ENCODE measurements at regions not wholly inside any gene's neighbourhood (a gene's known extent, or its start where the extent isn't known, plus 50 kb on each side); places are given as distances from the start of the nearest gene placed in this dataset.
A peak's percentile ranks its signal among the peaks of the same experiment; 100 is the strongest.
"Not testable (repeated sequence)": the region's sequence is repeated elsewhere in the genome, so short reads cannot be mapped to it uniquely, and the experiment has no call there.

DNA sequence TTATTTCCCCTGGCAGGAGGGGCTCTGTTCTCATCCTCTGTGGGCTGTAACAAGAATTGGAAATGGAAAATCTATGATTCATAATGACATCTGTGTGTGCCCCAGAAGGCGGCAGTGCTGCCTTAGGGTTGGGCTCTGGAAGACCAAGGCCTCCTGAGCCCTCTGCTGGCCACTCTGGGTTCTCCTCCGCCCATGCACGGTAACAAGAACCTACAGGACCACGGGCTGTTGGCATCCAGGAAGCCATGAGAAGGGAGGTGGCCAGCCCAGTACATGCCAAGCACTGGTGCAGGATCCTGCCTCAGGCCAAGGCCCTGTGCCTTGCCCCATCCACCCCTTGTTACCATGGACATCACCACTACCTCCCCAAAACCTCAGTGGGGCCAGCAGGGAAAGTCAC is 454.2 kb downstream of the TP53TG3F start:
- intact Hi-C loops (cut with micrococcal nuclease; ENCODE audit: unreplicated experiment); CTCF ChIA-PET; H3K36me3 Mint-ChIP-seq (ENCODE audit: insufficient read depth, unreplicated experiment); H3K4me1 Mint-ChIP-seq (ENCODE audit: low read depth, unreplicated experiment); H3K9me3 Mint-ChIP-seq (ENCODE audit: low read depth, unreplicated experiment); H3K27me3 Mint-ChIP-seq (ENCODE audit: unreplicated experiment); BruUV-seq (replicated peaks); H3K27ac Mint-ChIP-seq (ENCODE audit: unreplicated experiment); H3K4me3 Mint-ChIP-seq (ENCODE audit: low read depth, unreplicated experiment): not testable (repeated sequence)
- peak; percentile 7 for DNase-seq

DNA sequence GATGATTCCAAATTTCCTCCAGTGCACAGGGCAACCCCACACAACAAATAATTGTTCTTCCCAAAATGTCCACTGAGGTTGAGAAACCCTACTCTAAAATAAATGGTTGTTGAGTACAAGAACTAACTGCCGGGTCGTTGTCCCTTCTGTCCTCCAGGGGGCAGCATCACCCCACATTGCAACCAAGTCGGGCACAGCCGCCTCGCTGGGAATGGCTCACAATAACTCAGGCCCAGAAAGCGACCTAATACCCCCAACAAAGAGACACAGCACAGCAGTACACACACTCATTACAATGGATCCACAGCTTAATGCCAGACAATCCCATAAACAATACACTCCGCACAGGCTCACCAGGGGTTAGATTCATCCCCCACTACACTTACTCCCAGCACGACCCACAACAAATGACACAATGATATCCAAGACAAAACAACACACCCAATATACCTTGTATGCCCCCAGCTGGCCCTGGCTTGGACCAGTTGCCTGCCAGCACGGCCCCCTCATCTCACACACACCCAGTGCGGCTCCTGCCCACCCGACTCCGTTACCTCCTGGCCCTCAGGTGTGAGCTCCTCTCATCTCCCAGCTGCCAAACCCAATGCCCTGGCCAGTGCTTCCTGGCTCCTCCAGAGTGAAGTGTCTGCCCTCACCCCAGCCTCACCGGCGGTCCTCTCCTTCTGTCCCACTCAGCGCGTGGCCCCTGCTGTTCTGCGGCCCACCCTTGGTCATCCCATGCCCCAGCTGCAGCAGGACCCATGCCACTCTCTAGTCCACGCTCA is 461.5 kb downstream of the TP53TG3F start:
- H3K4me1 Mint-ChIP-seq (ENCODE audit: low read depth, unreplicated experiment); H3K27me3 Mint-ChIP-seq (ENCODE audit: unreplicated experiment); CTCF ChIA-PET; BruUV-seq (replicated peaks); H3K9me3 Mint-ChIP-seq (ENCODE audit: low read depth, unreplicated experiment); H3K27ac Mint-ChIP-seq (ENCODE audit: unreplicated experiment); H3K36me3 Mint-ChIP-seq (ENCODE audit: insufficient read depth, unreplicated experiment); DNase-seq; H3K4me3 Mint-ChIP-seq (ENCODE audit: low read depth, unreplicated experiment); intact Hi-C loops (cut with micrococcal nuclease; ENCODE audit: unreplicated experiment): not testable (repeated sequence)

DNA sequence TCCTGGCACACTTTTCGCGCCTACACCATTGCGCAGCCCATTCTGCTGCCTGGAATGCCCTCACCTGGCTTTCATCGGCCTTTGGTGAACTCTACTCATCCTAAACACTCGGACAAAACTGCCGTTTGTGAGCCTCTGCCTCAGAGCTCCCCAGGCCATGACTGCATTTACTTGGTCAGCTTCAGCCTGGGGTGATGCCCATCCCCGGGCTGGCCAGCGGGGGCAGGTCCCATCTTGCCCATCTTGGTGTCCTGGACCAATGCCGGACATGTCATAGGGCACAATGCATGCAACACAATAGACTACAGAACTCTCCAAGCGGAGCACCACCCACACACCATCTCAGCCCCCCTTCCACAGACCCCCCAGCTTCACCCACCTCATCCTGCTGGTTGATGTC is 463.5 kb downstream of the TP53TG3F start:
- H3K27me3 Mint-ChIP-seq (ENCODE audit: unreplicated experiment); BruUV-seq (replicated peaks); DNase-seq; H3K36me3 Mint-ChIP-seq (ENCODE audit: insufficient read depth, unreplicated experiment); H3K4me3 Mint-ChIP-seq (ENCODE audit: low read depth, unreplicated experiment); intact Hi-C loops (cut with micrococcal nuclease; ENCODE audit: unreplicated experiment); H3K9me3 Mint-ChIP-seq (ENCODE audit: low read depth, unreplicated experiment); H3K27ac Mint-ChIP-seq (ENCODE audit: unreplicated experiment); CTCF ChIA-PET; H3K4me1 Mint-ChIP-seq (ENCODE audit: low read depth, unreplicated experiment): not testable (repeated sequence)

DNA sequence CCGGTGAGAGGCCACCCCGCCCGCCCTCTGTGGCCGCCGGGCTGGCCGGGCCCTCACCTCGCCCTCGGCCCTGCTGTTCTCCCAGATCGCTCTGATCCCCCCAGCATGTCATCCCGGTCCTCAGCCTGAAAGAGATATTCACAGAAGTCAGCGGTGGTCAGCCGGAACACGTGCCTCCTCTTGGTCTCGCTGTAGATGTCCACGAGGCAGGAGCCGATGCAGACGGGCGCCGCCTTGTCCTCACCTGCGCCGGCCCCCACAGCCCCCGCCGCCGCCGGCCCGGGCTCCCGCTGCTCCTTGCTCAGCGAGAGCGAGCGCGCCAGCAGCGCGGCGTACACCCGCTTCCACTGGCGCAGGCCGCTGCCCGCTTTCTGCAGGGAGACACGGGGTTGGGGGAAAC is 468.6 kb downstream of the TP53TG3F start:
- H3K9me3 Mint-ChIP-seq (ENCODE audit: low read depth, unreplicated experiment); intact Hi-C loops (cut with micrococcal nuclease; ENCODE audit: unreplicated experiment); BruUV-seq (replicated peaks); CTCF ChIA-PET; H3K4me3 Mint-ChIP-seq (ENCODE audit: low read depth, unreplicated experiment); DNase-seq; H3K27me3 Mint-ChIP-seq (ENCODE audit: unreplicated experiment); H3K36me3 Mint-ChIP-seq (ENCODE audit: insufficient read depth, unreplicated experiment); H3K4me1 Mint-ChIP-seq (ENCODE audit: low read depth, unreplicated experiment); H3K27ac Mint-ChIP-seq (ENCODE audit: unreplicated experiment): not testable (repeated sequence)

DNA sequence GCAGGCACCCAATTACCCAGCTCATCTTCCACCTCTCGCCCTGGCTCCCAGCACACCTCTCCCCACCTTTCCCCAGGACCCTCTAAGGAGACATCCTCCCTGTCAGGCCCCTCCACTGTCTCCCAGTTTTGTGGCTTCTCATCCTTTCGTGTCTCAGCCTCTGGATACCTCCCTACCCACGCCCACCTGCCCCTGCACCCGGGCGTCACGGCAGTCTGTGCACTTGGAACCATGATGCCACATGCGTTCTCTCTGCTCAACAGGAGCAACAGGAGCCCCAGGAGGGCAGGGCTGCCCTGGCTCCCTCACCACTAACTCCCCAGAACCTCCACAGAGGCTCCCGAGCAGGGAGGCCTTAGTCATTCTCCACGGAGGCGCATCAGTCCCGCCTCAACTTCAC is 472.8 kb downstream of the TP53TG3F start:
- DNase-seq; H3K9me3 Mint-ChIP-seq (ENCODE audit: low read depth, unreplicated experiment); H3K27ac Mint-ChIP-seq (ENCODE audit: unreplicated experiment); H3K4me3 Mint-ChIP-seq (ENCODE audit: low read depth, unreplicated experiment); intact Hi-C loops (cut with micrococcal nuclease; ENCODE audit: unreplicated experiment); BruUV-seq (replicated peaks); H3K27me3 Mint-ChIP-seq (ENCODE audit: unreplicated experiment); H3K36me3 Mint-ChIP-seq (ENCODE audit: insufficient read depth, unreplicated experiment); H3K4me1 Mint-ChIP-seq (ENCODE audit: low read depth, unreplicated experiment); CTCF ChIA-PET: not testable (repeated sequence)

DNA sequence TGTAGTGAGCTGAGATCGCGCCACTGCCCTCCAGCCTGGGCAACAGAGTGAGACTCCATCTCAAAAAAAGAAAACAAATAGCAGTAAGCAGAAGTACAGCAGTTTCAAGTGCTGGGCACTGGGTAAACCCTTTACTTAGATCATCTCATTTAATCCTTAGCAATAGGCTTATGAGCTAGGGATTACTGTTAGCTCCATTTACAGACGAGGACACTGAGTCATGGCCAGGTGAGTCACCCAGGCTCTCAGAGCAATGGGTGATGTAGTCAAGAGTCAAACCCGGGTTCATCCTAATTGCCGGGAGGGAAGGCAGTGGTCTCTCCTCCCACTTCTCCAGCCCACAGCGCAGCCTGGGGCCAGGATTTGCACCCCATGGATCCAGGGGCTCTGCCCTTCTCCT is 473.6 kb downstream of the TP53TG3F start:
- H3K4me3 Mint-ChIP-seq (ENCODE audit: low read depth, unreplicated experiment); BruUV-seq (replicated peaks); H3K36me3 Mint-ChIP-seq (ENCODE audit: insufficient read depth, unreplicated experiment); CTCF ChIA-PET; intact Hi-C loops (cut with micrococcal nuclease; ENCODE audit: unreplicated experiment); DNase-seq; H3K4me1 Mint-ChIP-seq (ENCODE audit: low read depth, unreplicated experiment); H3K27ac Mint-ChIP-seq (ENCODE audit: unreplicated experiment); H3K9me3 Mint-ChIP-seq (ENCODE audit: low read depth, unreplicated experiment); H3K27me3 Mint-ChIP-seq (ENCODE audit: unreplicated experiment): not testable (repeated sequence)

DNA sequence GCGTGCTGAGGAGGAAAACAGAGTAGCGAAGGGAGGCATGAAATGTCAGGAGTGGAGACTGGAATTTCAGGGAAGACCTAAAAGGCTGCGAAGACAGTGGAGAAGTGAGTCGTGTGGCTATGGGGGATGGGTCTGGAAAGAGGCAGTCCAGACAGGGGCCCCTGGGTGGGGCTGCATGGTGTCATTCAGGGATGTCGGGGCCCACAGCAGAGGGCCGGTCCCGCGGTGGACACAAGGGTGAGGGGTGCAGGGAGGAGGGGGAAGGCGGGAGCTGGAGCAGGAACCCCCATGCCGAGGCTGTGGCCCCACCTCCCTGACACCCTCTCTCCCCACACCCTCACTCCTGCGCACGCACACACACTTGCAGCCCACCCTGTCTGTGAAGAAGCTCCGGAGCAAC is 476.4 kb downstream of the TP53TG3F start:
- H3K4me3 Mint-ChIP-seq (ENCODE audit: low read depth, unreplicated experiment); CTCF ChIA-PET; H3K27me3 Mint-ChIP-seq (ENCODE audit: unreplicated experiment); intact Hi-C loops (cut with micrococcal nuclease; ENCODE audit: unreplicated experiment); H3K4me1 Mint-ChIP-seq (ENCODE audit: low read depth, unreplicated experiment); DNase-seq; H3K9me3 Mint-ChIP-seq (ENCODE audit: low read depth, unreplicated experiment); BruUV-seq (replicated peaks); H3K27ac Mint-ChIP-seq (ENCODE audit: unreplicated experiment); H3K36me3 Mint-ChIP-seq (ENCODE audit: insufficient read depth, unreplicated experiment): not testable (repeated sequence)

DNA sequence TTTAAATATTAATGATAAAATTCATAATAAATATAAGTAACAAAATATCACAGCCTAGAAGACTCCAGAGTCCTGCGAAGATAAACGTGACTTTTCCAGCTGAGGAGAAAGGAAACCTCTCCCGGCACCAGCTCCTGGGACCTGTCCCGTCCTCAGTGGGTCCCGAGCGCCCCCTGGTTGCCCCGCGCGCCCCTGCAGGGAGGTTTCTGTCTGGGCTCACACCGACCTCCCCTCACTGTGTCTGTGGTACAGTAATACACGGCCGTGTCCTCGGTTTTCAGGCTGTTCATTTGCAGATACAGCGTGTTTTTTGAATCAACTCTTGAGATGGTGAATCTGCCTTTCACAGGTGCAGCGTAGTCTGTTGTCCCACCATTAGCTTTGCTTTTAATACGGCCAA is 478.7 kb downstream of the TP53TG3F start:
- H3K27ac Mint-ChIP-seq (ENCODE audit: unreplicated experiment); H3K9me3 Mint-ChIP-seq (ENCODE audit: low read depth, unreplicated experiment); H3K4me3 Mint-ChIP-seq (ENCODE audit: low read depth, unreplicated experiment); CTCF ChIA-PET; BruUV-seq (replicated peaks); H3K4me1 Mint-ChIP-seq (ENCODE audit: low read depth, unreplicated experiment); H3K27me3 Mint-ChIP-seq (ENCODE audit: unreplicated experiment); intact Hi-C loops (cut with micrococcal nuclease; ENCODE audit: unreplicated experiment); H3K36me3 Mint-ChIP-seq (ENCODE audit: insufficient read depth, unreplicated experiment): not testable (repeated sequence)
- DNase-seq: peak; percentile 8
- TF ChIP-seq, protein P1, sequence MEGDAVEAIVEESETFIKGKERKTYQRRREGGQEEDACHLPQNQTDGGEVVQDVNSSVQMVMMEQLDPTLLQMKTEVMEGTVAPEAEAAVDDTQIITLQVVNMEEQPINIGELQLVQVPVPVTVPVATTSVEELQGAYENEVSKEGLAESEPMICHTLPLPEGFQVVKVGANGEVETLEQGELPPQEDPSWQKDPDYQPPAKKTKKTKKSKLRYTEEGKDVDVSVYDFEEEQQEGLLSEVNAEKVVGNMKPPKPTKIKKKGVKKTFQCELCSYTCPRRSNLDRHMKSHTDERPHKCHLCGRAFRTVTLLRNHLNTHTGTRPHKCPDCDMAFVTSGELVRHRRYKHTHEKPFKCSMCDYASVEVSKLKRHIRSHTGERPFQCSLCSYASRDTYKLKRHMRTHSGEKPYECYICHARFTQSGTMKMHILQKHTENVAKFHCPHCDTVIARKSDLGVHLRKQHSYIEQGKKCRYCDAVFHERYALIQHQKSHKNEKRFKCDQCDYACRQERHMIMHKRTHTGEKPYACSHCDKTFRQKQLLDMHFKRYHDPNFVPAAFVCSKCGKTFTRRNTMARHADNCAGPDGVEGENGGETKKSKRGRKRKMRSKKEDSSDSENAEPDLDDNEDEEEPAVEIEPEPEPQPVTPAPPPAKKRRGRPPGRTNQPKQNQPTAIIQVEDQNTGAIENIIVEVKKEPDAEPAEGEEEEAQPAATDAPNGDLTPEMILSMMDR (IDR thresholded peaks at IDR 0.05; ENCODE audit: unreplicated experiment): peak; percentile 14

DNA sequence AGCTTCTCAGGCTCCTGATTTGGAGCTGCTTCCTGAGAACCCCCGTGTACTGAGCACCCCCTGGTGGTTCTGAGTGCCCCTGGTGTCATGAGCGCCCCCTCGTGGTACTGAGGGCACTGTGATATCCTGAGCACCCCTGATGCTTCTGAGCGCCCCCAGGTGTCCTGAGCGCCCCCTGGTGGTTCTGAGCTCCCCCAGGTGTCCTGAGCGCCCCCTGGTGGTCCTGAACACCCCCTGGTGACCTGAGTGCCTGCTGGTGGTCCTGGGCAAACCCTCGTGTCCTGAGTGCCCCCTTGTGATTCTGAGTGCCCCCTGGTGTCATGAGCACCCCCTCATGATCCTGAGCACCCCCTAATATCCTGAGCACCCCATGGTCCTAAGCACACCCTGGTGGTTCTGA is 502.1 kb downstream of the TP53TG3F start:
- intact Hi-C loops (cut with micrococcal nuclease; ENCODE audit: unreplicated experiment); BruUV-seq (replicated peaks); CTCF ChIA-PET: not testable (repeated sequence)

DNA sequence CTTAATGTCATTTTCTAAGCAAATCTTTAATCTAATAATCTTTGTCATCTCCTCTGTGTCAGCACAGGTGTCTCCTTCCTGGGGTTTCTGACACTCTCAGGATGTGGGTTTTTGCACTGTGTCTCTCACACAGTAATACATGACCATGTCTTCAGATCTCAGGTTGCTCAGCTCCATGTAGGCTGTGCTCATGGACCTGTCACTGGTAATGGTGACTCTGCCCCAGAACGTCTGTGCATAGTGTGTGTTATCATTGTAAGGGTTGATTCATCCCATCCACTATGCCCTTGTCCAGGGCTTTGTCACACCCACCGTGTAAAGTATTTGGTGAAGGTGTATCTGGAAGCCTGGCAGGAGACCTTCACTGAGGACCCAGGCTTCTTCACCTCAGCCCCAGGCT is 506.1 kb downstream of the TP53TG3F start:
- H3K27ac Mint-ChIP-seq (ENCODE audit: unreplicated experiment); intact Hi-C loops (cut with micrococcal nuclease; ENCODE audit: unreplicated experiment); H3K27me3 Mint-ChIP-seq (ENCODE audit: unreplicated experiment); H3K4me1 Mint-ChIP-seq (ENCODE audit: low read depth, unreplicated experiment); CTCF ChIA-PET; DNase-seq; H3K36me3 Mint-ChIP-seq (ENCODE audit: insufficient read depth, unreplicated experiment); BruUV-seq (replicated peaks); H3K9me3 Mint-ChIP-seq (ENCODE audit: low read depth, unreplicated experiment); H3K4me3 Mint-ChIP-seq (ENCODE audit: low read depth, unreplicated experiment): not testable (repeated sequence)

More for the DNA sequence above, 502.1 kb downstream of the TP53TG3F start:
- H3K9me3 Mint-ChIP-seq (ENCODE audit: low read depth, unreplicated experiment); H3K36me3 Mint-ChIP-seq (ENCODE audit: insufficient read depth, unreplicated experiment); H3K4me3 Mint-ChIP-seq (ENCODE audit: low read depth, unreplicated experiment); DNase-seq; H3K27me3 Mint-ChIP-seq (ENCODE audit: unreplicated experiment); H3K27ac Mint-ChIP-seq (ENCODE audit: unreplicated experiment); H3K4me1 Mint-ChIP-seq (ENCODE audit: low read depth, unreplicated experiment): not testable (repeated sequence)

All from Calu3 (cell line).